Right renal pelvis (tissue), 4 donors: ENCODE measurements at regions not wholly inside any gene's neighbourhood (a gene's known extent, or its start where the extent isn't known, plus 50 kb on each side); places are given as distances from the start of the nearest gene placed in this dataset.
A peak's percentile ranks its signal among the peaks of the same experiment; 100 is the strongest.
"Not testable (repeated sequence)": the region's sequence is repeated elsewhere in the genome, so short reads cannot be mapped to it uniquely, and the experiment has no call there.

ENCODE experiments used
- DNase-seq, 4 donors: peaks; one replicate each; pipeline ENCODE4 v3.0.0-alpha.2; 2013; ENCODE audit warnings: low read depth in 4 of 4, low spot score in 3 of 4, missing footprints in 1 of 4

DNA sequence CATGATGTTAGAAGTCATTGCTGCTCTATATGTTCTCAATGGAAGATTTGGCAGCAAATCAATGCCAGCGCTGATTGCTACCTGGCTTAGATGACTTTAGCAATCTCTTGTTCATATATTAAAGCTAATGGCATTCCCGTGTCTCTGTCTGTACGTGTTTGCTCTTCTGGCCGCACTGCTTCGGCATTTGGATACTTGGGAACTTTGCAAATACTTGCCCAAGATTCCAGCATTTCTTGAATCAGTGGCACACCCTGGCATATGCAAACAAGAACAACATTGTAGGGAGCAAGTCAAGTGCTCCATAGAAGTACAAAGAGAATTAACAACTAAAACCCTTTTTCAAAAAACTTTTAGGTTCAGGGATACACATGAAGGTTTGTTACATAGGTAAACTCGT is 128.9 kb upstream of the TMEM164 start:
- DNase-seq, result no peak

DNA sequence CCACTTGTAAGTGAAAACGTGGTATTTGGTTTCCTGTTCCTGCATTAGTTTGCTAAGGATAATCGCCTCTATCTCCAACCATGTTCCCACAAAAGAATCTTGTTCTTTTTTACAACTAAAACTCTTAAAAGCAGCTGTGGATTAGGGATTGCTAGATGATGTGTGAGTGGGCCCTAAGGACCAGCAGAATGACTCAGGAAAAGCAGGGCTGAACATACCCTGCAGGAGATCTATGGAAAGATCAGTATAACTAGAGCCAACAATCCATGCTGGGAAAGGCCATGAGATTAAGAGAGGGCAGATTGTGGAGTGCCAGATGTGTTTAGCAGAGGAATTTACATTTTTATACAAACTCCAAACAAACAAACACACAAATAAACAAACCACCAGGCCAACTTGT is 128.4 kb upstream of the TMEM164 start:
- DNase-seq, result no peak

DNA sequence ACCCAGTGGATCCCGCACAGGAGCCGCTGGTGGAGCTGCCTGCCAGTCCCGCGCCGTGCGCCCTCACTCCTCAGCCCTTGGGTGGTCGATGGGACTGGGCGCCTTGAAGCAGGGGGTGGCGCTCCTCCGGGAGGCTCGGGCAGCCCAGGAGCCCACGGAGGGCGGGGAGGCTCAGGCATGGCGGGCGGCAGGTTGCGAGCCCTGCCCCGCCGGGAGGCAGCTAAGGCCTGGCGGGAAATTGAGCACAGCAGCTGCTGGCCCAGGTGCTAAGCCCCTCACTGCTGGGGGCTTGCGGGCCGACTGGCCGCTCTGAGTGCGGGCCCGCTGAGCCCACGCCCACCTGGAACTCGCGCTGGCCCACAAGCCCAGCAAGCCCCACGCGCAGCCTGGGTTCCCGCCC is 127.1 kb upstream of the TMEM164 start:
- no peak for DNase-seq

DNA sequence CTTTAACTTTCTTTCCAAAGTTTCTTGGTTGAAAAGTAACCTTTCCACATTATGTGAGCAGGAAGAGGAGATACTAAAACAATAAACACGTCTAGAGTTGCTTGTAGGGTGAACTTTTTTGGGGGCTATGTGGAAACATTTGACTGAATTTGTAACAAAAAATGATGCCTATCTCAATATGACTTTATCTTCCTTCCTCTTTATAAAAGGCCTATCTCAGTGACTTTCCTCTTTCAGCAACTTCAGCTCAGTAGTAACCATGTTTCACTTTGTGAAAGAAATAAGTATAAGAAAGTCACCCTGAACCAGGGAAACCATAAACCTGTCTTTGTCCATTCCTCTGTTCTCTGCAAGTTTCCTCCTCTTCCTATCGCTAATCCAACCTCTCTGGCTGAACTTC is 124.7 kb upstream of the TMEM164 start:
- no peak for DNase-seq

DNA sequence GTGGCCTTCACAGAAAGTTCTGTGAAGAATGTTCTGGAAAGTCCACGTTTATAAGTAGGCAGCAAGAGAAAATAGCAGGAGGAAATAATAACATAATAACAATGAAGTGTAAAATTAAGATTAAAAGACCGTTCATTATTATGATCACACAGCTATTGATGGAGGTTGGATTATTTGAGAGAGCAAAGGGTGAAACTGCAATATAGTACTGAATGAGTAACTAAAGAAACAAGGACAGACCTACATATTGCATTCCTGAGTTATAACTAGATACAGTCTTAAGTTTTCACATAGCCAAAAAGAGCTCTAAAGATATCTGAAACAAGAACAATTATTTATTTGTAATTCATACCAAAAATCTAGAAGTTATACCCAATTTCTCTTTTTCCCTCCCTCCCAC is 122.9 kb upstream of the TMEM164 start:
- DNase-seq, result no peak

DNA sequence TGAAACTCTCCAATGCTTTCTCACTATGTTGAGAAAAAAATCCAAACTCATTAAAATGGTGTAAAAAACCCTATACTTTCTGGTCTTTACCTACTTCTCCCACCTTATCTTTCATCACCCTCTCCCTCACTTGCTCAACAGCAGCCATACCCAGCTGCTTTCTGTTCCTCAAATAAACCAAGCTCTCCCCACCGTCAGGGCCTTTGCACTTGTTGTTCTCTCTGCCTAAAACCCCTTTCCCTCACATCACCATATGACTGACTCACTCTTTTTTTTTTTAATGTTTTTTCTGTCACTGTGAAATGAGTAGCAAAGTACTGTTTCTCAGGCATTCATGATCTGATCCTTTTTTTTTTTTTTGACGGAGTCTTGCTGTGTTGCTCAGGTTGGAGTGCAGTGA is 122.3 kb upstream of the TMEM164 start:
- no peak for DNase-seq

DNA sequence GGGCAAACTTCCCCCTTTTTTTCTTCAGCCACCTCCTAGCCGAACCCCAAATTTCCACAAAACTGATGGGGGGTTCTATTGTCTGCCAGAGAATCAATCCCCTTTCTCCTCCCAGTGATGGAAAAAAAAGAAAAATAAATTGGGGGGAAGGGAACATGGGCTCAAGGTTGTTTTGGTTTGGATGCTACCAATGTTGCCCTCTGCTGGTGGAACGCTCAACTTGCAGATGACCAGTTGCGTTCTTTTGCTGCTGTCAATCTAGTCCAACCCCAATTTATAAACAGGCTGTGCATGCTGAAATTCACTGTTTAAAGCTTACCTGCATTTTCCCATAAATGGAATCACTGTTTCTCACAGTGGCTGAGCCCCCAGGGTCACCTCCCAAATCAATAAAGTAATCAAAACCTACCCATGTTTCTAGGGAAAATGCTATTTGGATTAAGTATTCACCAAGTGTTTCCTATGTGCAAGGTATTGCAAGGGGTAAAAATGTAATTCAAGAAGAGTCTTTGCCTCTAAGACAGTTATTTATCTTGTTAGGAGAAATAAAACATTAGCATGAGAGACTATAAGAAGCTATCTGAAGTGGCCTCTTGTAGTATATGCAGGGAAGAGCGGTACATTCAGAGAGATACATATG is 116.7 kb upstream of the TMEM164 start:
- no peak for DNase-seq

DNA sequence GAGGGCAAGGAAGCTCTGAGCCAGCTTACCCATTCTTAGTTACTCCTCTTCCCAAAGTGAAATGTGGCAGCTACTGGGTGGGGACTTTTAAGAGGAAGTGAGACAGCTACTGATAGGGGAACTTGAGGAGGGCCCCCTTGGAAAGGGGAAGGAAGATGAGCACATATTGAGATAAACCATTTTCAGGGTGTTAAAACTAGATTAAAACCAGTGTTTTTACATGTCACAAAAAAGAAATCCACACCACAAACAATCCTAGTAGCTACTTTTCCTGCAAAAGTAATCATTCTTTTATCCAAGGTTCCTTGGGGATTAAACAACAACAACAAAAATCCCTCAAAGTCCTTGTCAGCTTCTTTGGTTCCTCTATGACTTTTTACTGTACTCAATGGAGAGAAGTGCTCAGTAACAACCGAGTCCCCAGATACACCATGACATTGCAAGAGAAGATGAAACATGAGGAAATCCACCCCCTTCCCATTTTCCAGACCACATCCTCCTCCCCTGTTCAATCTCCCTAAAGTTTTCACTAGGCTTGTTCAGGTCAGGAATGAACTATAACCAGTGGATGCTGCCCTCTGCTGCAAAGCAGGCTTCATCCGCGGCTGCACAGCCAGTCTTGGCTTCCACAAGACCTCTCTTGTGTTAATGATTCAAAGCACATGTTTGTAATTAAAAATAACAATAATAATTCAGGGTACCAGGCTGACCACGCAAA is 113.5 kb upstream of the TMEM164 start:
- no peak for DNase-seq

DNA sequence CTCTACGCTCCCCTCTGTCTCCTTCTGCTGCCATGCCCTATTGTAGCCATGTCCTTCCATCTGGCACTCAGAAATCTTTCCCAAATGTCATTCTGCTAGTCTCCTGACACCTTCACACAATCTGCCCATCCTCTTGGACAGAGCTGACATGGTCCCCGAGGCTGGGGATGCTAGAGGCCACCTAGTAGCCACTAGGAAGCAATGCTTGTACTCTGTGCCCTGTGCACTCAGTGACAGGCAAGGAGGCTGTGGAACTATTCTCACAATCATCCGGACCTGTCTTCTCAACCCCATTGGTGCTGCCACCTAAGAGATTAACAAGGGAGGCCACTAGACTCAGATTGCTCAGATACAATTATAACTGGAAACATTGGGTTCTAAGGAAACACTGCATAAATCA is 112.6 kb upstream of the TMEM164 start:
- DNase-seq, result no peak

DNA sequence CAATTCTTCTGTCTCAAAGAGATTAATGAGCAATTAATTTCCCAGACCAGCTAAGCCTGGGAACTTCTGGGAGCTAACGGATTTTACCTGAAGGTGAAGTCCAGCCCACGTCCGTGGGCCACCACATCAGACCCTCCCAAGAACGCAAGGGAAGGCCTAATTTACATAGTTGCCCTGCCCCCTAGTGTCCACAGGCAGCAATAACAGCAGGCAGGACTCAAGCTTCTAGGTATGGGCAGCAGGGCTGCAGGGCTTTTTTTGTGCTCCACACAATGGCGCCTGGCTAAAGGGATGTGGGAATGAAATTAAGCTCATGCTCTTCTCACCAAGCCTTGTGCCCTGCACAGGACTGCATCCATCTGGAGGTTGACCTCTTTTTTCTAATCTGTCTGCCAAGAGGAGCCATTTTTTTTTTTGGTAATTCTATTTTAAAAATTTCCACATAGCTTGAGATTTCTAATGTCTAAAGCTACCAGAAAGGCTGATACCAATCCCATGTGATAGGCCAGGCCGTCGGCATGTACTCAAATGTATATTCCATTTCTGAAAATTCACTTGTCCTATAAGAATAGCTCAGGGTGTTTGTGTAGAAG is 111.9 kb upstream of the TMEM164 start:
- peak in 3 of 4 donors; percentile 20 to 28 (median 22) for DNase-seq

DNA sequence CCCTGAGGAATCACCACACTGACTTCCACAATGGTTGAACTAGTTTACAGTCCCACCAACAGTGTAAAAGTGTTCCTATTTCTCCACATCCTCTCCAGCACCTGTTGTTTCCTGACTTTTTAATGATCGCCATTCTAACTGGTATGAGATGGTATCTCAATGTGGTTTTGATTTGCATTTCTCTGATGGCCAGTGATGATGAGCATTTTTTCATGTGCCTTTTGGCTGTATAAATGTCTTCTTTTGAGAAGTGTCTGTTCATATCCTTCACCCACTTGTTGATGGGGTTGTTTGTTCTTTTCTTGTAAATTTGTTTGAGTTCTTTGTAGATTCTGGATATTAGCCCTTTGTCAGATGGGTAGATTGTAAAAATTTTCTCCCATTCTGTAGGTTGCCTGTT is 106.9 kb upstream of the TMEM164 start:
- not testable (repeated sequence) for DNase-seq

DNA sequence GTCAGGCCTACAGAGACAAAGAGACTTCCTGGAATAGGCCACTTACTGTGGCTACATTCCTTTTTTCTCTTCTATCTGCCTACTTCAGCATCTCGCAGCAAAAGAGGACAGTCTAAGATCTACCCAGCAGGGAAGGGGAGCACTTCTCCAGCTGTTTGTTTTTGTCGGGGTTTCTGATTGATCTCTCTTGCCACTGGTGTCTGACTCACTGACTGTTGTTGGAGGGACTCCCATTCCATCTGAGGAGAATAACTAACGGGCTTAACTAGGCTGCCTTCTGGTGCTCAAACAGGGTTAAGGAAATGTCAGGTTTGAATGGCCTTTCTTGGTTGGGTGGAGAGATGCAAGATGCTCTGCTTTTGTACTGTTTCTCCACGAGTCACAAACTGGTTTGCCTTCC is 100.2 kb upstream of the TMEM164 start:
- no peak for DNase-seq

DNA sequence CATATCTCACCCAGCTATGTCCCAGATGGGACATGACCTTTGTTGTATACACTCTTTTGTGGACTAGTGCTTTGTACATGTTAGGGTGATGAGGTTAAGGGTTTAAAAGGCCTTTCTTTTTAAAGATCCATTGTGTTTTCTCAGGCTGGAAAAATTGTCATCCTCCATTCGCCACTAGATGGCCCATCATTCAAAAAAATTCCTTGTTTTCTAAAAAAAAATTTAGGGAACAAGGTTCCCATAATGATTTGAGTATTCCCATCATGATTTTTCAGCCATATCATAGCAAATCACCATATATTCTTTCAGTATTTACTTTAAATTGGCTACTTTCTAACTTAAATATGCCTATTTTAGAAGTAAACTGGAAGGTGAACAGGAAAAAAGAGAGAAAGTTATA is 91.9 kb upstream of the TMEM164 start:
- no peak for DNase-seq

DNA sequence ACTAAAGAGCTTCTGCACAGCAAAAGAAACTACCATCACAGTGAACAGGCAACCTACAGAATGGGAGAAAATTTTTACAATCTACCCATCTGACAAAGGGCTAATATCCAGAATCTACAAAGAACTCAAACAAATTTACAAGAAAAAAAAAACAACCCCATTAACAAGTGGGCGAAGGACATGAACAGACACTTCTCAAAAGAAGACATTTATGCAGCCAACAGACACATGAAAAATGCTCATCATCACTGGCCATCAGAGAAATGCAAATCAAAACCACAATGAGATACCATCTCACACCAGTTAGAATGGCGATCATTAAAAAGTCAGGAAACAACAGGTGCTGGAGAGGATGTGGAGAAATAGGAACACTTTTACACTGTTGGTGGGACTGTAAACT is 89.9 kb upstream of the TMEM164 start:
- not testable (repeated sequence) for DNase-seq

DNA sequence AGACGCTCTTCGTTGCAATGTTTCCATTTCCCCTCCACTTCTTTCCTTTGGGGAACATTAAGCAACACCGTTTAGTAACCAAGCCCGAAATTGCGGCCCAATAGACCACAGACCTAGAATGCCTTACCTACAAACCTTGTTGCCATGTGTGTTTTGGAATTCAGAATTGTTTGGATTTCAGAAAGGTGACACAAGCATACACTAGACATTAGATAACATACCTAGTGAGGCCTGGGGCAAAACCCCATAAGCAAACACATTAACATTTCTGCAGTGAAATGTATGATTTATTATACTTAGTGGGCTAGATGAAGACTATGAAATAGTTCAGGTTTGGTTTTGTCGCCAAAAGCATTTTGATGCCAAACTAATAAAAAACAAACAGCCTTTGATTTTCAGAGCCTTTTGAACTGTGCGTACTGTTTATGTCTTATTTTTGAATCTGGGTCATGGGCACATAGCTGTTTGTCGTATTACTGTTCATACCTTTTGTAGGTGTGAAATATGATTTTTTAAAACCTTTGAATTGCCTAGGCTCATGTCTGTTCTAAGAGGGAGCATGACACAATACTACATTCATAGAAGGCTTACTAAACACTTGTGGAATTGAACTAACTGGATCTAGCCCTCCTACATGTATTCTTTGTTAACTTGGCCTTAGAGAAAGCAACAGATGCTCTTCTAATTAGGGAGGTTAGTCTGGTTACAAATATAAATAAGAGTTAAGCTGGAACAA is 88.6 kb upstream of the TMEM164 start:
- DNase-seq, result no peak

DNA sequence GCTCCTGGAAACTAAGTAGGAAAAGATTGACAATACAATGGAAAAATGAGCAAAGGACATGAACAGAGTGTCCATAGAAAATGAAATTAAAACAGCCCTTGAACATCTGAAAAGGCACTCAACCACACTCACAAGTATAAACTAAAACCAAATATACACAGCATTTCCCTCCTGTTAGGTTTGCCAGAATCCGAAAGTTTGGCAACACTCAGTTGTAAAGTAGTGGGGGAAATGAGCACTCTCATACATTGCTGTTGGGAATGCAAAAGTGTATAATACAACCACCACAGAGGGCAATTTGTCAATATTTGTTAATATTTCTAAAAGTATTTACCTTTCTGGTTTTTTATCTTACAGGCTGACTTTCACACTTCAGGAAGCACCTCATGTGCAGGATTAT is 84.2 kb upstream of the TMEM164 start:
- DNase-seq, result no peak

DNA sequence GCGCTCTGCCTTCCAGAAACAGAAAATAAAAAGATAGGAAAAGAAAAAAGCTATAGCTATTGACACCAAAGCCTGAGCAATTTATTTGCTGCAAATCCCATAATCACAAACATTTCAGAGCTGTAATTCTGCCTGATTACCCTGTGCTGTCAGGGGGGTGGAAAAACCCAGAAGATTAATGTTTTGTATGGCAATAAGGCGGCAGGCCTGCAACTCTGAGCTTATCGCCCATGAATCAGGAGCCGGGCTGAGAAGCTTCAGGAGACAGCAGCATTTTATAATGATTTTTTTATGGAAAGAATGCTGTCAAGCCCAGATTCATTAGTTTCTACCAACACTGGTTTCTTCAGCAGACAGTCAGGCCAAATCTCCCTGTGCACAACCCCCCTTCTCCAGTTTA is 82.6 kb upstream of the TMEM164 start:
- no peak for DNase-seq

DNA sequence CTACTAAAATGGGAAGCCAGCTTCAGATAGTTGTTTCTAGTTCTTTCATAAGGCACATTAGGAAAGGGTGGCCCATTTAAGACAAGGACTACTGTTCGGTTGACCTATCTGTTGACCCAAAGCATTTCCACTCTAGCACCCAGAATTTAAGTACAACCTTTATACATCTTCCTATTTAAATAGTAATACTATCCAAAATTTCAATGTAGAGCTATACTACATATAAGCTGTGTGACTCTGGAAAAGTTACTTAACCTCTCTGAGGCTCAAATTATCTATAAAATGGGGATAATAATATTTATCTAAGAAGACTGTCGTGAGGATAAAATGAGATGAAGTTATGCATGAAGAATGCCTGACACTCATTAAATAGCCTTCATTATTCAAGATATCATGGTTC is 82.0 kb upstream of the TMEM164 start:
- no peak for DNase-seq

DNA sequence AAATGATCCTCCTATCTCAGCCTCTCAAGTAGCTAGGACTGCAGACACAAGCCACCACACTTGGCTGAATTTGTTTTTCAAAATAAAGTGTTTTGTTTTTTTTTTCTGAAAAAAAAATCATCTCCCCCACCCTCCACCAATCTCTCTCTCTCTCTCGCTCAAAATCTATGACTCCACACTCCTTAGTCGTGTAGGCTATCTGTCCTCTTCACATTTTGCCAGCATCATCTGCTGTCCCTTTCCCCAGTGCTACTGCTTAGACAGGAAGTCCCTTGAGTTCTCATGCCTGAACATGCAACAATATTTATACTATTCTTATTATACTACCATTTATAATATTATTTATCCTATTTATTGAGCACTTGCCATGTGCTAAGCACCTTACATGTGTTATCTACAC is 80.7 kb upstream of the TMEM164 start:
- no peak for DNase-seq

DNA sequence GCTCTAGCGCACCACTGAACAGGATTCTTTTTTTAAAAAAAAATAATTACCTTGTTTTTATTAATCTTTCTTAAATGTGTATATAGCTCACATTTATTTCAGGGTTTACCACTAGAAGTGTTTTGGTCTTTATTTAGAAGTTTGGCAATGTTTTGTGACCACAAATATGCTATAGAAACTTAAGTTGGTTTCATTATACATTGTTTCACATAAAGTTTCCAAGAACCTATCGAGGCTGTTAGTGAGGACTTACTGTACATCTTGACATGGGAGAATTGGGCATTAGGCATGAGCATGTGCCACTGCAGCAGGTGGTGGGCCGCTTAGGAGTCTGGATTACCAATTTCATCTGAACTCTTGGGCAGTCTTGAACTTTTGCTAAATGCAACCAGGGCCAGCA is 77.9 kb upstream of the TMEM164 start:
- DNase-seq, result not testable (repeated sequence)

DNA sequence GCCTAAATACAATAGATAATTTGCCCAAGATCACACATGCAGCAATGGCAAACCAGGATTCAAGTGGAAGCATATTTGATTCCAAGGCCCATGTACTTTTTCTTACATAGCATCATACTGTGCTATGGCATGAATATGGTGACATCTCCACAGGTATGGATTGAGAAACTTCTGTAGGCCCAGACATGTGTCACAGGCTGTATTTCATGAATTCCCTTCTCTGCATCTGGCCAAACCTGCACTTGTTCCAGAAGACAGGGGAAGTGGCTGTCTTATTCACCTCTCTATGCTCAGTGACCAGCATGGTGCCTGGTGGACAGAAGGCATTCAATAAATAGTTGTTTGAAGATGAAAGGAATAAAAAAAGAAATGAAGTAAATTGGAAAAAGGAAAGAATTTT is 77.3 kb upstream of the TMEM164 start:
- no peak for DNase-seq

DNA sequence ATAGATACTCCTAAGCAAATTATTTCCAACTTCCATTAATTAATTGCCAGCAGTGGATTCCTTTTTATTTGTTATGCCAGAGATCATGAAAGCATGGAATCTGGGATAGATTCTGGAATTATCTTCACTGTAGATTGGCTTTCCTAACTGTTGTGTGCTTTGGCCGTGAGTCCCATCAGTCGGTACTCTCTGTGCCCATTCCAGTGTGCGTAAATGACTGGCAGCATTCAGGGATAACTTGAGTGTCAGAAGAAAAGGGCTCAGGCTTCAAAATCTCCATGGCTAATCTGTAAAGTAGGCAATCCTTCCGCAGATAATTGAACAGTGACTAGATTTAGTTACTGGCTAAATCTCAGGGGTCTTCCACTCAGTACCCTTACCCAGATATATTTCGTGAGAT is 76.8 kb upstream of the TMEM164 start:
- no peak for DNase-seq
